Esophagus squamous epithelium (tissue), 4 donors: ENCODE measurements at regions not wholly inside any gene's neighbourhood (a gene's known extent, or its start where the extent isn't known, plus 50 kb on each side); places are given as distances from the start of the nearest gene placed in this dataset.

Experiments used
- POLR2A ChIP-seq, 4 donors: fragments of 450-650 bp; IDR thresholded peaks; one replicate each; pipeline ENCODE4 v1.6.1; 2017; ENCODE audit warnings: antibody characterized with exemption in 4 of 4, mild to moderate bottlenecking in 4 of 4, moderate library complexity in 3 of 4
- TF ChIP-seq, protein P1 (sequence below), 6 experiments: fragments of 450-650 bp in 4 of 6; fragments of 200-600 bp in 2 of 6; sonication (generic) in 2 of 6; IDR thresholded peaks; one replicate each; pipeline ENCODE4 v1.5.1; 2016 to 2019; ENCODE audit warnings: antibody characterized with exemption in 6 of 6, mild to moderate bottlenecking in 4 of 6, moderate library complexity in 4 of 6

DNA sequence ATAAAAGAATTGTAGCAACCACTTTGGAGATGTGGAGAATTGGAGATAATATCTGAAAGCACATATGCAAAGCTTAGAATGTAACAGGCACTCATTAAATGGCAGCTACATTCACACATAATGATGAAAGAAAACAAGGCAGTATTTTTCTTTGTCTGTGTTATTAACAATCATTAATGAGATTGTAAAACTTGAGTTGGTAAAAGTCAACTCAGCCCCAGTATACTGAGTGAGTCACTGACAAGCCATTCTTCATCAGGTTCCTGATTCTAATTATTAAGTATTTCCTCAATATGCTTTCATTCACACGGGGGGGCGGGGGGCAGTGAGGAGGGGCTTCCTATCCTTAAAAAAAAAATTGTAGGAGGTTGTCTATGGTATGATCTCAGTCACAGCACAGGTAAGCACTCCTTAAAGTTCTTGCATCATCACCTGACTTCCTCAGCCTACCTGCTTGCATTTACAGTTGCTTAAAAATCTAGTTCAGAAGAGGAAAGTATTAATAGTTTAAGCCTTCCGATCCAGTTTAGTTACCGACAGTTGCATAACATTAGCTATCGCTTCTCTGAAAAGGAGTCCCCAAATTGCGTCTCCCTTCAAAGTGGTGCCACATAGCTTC lies 379.8 kb downstream of the EFNA5 start:
- TF ChIP-seq, protein P1, sequence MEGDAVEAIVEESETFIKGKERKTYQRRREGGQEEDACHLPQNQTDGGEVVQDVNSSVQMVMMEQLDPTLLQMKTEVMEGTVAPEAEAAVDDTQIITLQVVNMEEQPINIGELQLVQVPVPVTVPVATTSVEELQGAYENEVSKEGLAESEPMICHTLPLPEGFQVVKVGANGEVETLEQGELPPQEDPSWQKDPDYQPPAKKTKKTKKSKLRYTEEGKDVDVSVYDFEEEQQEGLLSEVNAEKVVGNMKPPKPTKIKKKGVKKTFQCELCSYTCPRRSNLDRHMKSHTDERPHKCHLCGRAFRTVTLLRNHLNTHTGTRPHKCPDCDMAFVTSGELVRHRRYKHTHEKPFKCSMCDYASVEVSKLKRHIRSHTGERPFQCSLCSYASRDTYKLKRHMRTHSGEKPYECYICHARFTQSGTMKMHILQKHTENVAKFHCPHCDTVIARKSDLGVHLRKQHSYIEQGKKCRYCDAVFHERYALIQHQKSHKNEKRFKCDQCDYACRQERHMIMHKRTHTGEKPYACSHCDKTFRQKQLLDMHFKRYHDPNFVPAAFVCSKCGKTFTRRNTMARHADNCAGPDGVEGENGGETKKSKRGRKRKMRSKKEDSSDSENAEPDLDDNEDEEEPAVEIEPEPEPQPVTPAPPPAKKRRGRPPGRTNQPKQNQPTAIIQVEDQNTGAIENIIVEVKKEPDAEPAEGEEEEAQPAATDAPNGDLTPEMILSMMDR (IDR thresholded peaks at IDR 0.05) = no peak
- no peak for TF ChIP-seq POLR2A (IDR thresholded peaks at IDR 0.05)
